ENCODE measurements at regions not wholly inside any gene's neighbourhood (a gene's known extent, or its start where the extent isn't known, plus 50 kb on each side); places are given as distances from the start of the nearest gene placed in this dataset.

DNA sequence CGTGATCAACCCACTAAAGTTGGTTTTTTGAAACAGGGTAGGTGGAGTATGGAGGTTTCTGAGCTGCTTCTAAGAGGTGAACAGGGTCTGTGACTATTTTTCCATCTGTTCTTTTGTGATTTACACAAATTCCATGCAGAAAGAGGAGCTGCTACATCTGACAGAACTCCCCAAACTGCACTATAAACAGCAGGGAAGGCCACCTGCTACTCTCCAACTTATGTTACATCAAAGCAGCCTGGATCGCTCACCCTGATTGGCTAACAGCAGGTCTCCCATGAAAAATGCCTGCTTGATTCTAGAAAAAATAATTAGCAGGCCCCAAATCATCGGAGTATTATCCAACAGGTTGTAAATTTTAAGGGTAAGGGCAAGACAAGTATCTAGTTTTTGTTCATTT is 282.9 kb upstream of the FLRT2 start:
- TF ChIP-seq CTCF (IDR thresholded peaks at IDR 0.05) (no peak), POLR2AphosphoS5 (IDR thresholded peaks at IDR 0.05) (no peak), EP300 (IDR thresholded peaks at IDR 0.05) (no peak), POLR2A (IDR thresholded peaks at IDR 0.05) (no peak)
